Activated naive CD4-positive, alpha-beta T cell treated with anti-CD3 and anti-CD28 coated beads, Interleukin-2, amount 50 U/mL, for 72 hours (primary cell): ENCODE measurements at regions not wholly inside any gene's neighbourhood (a gene's known extent, or its start where the extent isn't known, plus 50 kb on each side); places are given as distances from the start of the nearest gene placed in this dataset.

Experiments
- ATAC-seq, 2 donors: fragments of 150-1000 bp; cut with Tn5 transposase; 2 replicates each; pipeline ENCODE4 v1.10.0; 2021; ENCODE audit warnings: mild to moderate bottlenecking in 2 of 2, moderate library complexity in 2 of 2
- DNase-seq, 2 donors: peaks; one replicate each; pipeline ENCODE4 v3.0.0; 2021 to 2022; ENCODE audit warnings: low spot score in 2 of 2
- H3K27ac Mint-ChIP-seq, 2 donors: one replicate each; pipeline ENCODE4 v1.8.0; 2022; ENCODE audit warnings: mild to moderate bottlenecking in 2 of 2, mixed read lengths in 2 of 2
- H3K36me3 Mint-ChIP-seq, 2 donors: one replicate each; pipeline ENCODE4 v1.8.0; 2022; ENCODE audit warnings: mixed read lengths in 2 of 2
- H3K9me3 Mint-ChIP-seq, 2 donors: one replicate each; pipeline ENCODE4 v1.8.0; 2022; ENCODE audit warnings: mixed read lengths in 2 of 2

DNA sequence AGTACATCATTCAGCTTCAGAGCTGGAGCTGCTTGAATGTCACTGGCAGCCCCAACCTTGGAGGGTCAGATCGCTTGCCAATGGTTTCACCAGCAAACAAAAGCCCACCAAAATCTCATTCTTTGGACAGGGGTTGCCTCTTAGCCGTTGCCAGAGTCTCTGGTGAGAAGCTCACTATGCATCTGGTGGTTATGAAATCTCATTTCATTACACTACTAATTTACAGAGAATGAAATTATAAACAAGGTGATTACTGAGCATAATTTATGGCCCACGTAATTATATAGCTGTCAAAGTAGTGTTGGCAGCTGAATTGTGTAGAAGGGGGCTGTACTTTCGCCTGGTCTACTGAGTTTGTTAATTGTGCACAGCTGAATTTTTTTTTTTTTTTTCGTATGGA, 688.9 kb upstream of the KIF2B start:
- no peak overlapping the region for H3K27ac Mint-ChIP-seq
- ATAC-seq = no peak

DNA sequence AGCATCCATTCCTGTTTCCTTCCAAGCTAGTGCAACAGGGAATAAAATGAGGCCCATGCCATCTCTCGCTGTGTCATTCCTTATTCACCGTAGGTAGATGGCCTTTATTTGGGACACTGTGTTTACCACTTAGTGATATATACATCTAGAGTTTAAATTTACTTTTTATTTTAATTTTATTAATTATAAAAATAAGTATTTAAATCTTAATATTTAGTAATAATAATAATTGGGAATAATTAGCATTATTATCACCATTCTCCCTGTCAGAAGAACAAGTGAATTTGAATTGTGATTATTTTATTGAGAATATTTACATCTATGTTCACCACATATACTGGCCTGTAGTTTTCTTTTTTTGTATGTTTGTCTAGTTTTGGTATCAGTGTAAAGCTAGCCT, 692.9 kb upstream of the KIF2B start:
- Mint-ChIP-seq H3K9me3 (peaks cover 0 to 4% of the 10 kb centered on the region in 2 donors), H3K27ac (no peak overlapping the region), H3K36me3 (no peaks in the 10 kb centered on the region)
- DNase-seq (no peak), ATAC-seq (no peak)

More for the DNA sequence above, 688.9 kb upstream of the KIF2B start:
- no peak for DNase-seq
- Mint-ChIP-seq H3K36me3 (no peaks in the 10 kb centered on the region), H3K9me3 (peaks cover 6 to 8% of the 10 kb centered on the region in 2 donors)

- H3K36me3 Mint-ChIP-seq = no peaks in the 10 kb centered on the region
- no peak overlapping the region for H3K27ac Mint-ChIP-seq
- DNase-seq = no peak
- H3K9me3 Mint-ChIP-seq = peaks cover 0 to 4% of the 10 kb centered on the region in 2 donors
- ATAC-seq = no peak
These were observed 695.4 kb upstream of the KIF2B start for GRCh38 chr17:53127331-53127730.

GRCh38 chr17:53122966-53123365, 699.8 kb upstream of the KIF2B start:
- H3K36me3 Mint-ChIP-seq = peaks cover 0 to under 1% of the 10 kb centered on the region in 2 donors
- ATAC-seq = no peak
- H3K27ac Mint-ChIP-seq = no peak overlapping the region

DNA sequence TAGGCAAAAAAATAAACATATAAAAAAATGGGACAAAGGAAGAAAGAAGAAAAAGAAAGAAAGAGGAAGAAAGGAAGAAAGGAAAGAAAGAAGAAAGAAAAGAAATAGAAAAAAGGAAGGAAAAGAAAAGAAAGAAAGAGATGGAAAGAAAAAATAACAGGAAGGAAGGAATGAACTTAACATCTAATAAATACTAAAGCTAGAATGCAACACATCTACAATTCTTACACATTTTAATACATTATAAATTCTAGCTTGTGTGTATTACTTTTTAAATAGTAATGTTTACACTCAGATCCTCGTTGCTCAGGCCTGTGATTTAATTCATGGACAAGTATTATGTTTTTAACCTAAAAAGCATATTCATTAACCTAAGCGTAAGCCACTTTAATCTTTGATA, 703.0 kb upstream of the KIF2B start:
- Mint-ChIP-seq H3K9me3 (peaks cover 8 to 12% of the 10 kb centered on the region in 2 donors), H3K27ac (no peak overlapping the region), H3K36me3 (peaks cover 0 to 16% of the 10 kb centered on the region in 2 donors)
- no peak for DNase-seq
- no peak for ATAC-seq

More at GRCh38 chr17:53122966-53123365, 699.8 kb upstream of the KIF2B start:
- no peak for DNase-seq
- H3K9me3 Mint-ChIP-seq = peaks cover 0 to 3% of the 10 kb centered on the region in 2 donors

DNA sequence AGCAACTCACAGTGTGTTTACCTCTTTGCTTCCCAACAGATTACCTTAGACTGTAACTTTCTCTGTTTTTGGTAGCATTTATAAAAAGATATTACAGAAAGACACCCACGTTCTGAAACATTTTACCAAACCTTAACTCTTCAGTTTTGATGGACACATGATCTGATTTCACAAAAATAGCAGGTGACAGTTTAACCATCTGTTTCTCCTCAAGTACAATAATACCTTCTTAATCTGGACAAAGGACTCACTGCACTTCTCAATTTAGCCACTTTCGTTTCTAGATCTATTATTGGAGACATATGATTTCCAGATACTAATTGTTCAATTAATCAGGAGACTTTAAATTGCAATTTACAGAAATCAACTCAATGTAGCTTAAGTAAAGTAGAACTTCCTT, 703.8 kb upstream of the KIF2B start:
- peaks cover 0 to 16% of the 10 kb centered on the region in 2 donors for H3K36me3 Mint-ChIP-seq
- H3K27ac Mint-ChIP-seq = no peak overlapping the region
- DNase-seq (no peak), ATAC-seq (no peak)
- peaks cover 8 to 12% of the 10 kb centered on the region in 2 donors for H3K9me3 Mint-ChIP-seq

DNA sequence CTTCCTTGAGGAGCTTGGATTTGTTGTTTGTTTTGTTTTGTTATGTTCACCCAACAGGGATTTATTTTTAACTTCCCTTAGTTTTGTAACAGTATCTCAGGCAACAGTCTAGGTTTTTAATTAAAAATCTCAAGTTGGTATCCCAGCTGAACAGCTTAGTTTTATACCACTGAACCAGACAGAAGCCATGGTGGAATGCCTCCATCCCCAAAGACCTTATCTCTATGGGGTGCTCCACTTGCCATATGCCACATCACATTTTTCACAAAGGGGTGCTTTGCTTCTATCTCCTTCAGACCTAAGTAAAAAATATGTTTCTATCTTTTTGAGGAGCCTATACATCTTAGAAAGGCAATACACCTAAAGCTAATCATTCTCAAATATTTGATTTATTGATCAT, 715.8 kb upstream of the KIF2B start:
- ATAC-seq (no peak), DNase-seq (no peak)
- Mint-ChIP-seq H3K36me3 (no peaks in the 10 kb centered on the region), H3K27ac (no peak overlapping the region), H3K9me3 (peaks cover 17 to 31% of the 10 kb centered on the region in 2 donors)

- H3K9me3 Mint-ChIP-seq = peaks cover 25 to 30% of the 10 kb centered on the region in 2 donors
- ATAC-seq = no peak
- no peak overlapping the region for H3K27ac Mint-ChIP-seq
- no peak for DNase-seq
- H3K36me3 Mint-ChIP-seq = no peaks in the 10 kb centered on the region
These were observed 721.0 kb upstream of the KIF2B start for GRCh38 chr17:53101706-53102105.

- DNase-seq = no peak
- ATAC-seq = no peak
- H3K36me3 Mint-ChIP-seq = no peaks in the 10 kb centered on the region
- no peak overlapping the region for H3K27ac Mint-ChIP-seq
- peaks cover 25 to 37% of the 10 kb centered on the region in 2 donors for H3K9me3 Mint-ChIP-seq
These were observed 722.6 kb upstream of the KIF2B start for GRCh38 chr17:53100126-53100525.

DNA sequence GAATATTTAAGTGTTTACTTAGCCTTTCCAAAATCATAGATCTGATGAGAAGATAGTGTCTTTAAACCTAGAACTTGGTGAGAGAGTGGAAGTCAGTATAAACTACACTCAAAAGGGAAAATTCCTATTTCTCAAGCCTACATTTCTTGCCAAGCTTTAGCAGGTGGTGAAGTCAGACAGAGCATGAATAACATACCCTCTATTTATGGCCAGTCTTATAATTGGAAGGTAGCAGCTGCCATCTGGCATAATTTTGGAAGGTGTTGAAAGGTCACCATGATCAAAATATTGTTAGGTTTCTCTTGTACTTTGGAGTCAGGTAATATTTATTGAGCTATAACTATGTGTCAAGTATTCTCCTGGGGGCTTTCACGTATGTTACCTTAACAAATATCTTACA, 729.3 kb upstream of the KIF2B start:
- Mint-ChIP-seq H3K27ac (no peak overlapping the region), H3K36me3 (no peaks in the 10 kb centered on the region), H3K9me3 (peaks cover 21 to 23% of the 10 kb centered on the region in 2 donors)
- ATAC-seq (no peak), DNase-seq (no peak)

GRCh38 chr17:53092072-53092471, 730.7 kb upstream of the KIF2B start:
- no peak for ATAC-seq
- Mint-ChIP-seq H3K27ac (no peak overlapping the region), H3K9me3 (peaks cover 17 to 18% of the 10 kb centered on the region in 2 donors), H3K36me3 (no peaks in the 10 kb centered on the region)
- DNase-seq = no peak

GRCh38 chr17:53090770-53091169, 732.0 kb upstream of the KIF2B start:
- Mint-ChIP-seq H3K9me3 (peaks cover 11 to 27% of the 10 kb centered on the region in 2 donors), H3K36me3 (peaks cover 0 to 4% of the 10 kb centered on the region in 2 donors), H3K27ac (no peak overlapping the region)
- ATAC-seq (no peak), DNase-seq (no peak)

DNA sequence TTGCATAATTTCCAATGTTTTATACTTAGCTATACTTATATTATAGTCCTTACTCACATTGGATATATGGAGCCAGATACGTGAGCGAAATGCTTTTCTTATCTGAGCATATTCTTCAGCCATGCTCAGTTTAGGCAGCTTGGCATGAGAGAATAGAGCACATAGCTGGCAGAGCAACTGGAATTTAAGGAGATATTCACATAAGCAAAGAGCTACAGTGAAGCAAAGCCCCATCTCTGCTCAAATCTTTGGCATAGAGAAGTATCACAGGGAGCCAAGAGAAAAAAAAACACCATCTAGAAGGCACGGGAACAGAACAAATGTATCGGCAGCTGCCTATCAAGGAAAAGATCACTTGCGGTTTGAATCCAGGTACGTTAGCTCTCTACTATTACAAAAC, 734.2 kb upstream of the KIF2B start:
- Mint-ChIP-seq H3K36me3 (peaks cover 0 to 4% of the 10 kb centered on the region in 2 donors), H3K9me3 (peaks cover 15 to 24% of the 10 kb centered on the region in 2 donors), H3K27ac (no peak overlapping the region)
- DNase-seq = no peak
- no peak for ATAC-seq

- H3K9me3 Mint-ChIP-seq = peaks cover 23 to 25% of the 10 kb centered on the region in 2 donors
- ATAC-seq (no peak), DNase-seq (no peak)
- peaks cover 0 to 4% of the 10 kb centered on the region in 2 donors for H3K36me3 Mint-ChIP-seq
- H3K27ac Mint-ChIP-seq = no peak overlapping the region
These were observed 761.3 kb upstream of the KIF2B start for GRCh38 chr17:53061446-53061845.

DNA sequence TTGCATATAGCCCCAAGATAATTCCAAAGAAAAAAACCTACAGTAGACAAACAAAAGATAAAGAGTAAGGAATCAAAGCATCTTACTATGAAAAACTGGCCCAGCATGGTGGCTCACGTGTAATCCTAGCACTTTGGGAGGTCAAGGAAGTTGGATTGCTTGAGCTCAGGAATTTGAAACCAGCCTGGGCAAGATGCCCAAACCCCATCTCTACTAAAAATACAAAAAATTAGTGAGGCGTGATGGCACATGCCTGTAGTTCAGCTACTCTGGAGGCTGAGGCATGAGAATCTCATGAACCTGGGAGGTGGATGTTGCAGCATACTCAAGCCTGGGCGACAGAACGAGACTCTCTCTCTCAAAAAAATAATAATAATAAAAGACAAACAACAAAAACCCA, 764.7 kb upstream of the KIF2B start:
- no peak for ATAC-seq
- Mint-ChIP-seq H3K36me3 (no peaks in the 10 kb centered on the region), H3K9me3 (peaks cover 16 to 18% of the 10 kb centered on the region in 2 donors), H3K27ac (no peak overlapping the region)
- no peak for DNase-seq

DNA sequence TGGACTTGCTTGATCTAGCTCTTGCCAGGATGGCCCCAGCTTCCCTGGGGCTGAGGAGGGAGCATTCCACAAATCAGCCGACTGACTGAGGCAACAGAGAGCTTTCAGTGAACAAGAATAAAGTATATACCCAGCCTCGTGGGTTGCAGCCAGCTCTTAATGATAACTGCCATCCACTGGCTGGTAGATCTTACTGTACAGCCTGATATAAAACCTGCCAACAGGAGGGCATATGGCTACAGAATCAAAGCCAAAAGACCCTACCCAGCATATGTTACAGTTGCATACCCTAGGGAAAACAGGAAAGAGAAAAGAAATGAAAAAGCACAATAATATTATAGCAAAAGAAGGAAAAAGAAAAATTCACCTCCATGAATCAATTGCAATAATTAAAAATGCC, 775.9 kb upstream of the KIF2B start:
- DNase-seq = no peak
- Mint-ChIP-seq H3K27ac (no peak overlapping the region), H3K9me3 (peaks cover 12 to 13% of the 10 kb centered on the region in 2 donors), H3K36me3 (no peaks in the 10 kb centered on the region)
- no peak for ATAC-seq

DNA sequence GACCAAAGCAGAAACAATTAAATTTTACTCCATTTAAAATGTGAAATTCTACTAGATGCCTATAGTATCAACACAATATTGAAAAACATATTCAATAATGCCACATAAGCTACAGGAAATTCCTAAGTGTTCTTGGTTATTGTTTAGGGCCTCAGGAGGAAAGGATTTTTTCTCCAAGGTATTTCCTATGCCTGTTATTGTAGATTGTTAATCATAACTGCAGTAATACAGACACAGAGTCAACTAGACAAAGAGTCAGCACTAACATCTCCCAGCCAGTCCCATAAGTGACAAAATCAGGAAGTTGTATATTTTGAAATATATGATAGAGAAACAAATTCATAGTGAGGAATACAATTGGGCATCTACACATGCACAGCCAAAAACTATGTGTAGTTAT, 782.7 kb upstream of the KIF2B start:
- Mint-ChIP-seq H3K36me3 (no peaks in the 10 kb centered on the region), H3K9me3 (peaks cover 5 to 17% of the 10 kb centered on the region in 2 donors), H3K27ac (no peak overlapping the region)
- DNase-seq = no peak
- no peak for ATAC-seq

DNA sequence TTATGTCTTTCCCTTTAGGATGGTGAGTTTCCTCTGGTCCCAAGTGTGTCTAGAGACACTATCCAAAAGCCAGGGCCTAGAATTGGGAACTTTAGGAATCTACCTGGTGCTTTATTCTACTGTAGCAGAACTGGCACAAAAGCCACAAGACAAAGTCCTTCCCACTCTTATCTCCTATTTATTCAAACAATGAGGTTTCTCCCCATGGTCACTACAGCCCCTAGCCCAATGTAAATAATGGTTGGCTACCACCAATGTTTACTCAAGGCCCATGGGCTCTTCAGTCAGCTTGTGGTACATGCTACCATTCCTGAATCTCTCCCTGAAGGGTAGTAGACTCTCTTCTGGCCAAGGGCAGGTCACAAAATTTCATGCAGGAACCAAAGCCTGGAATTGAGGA, 789.4 kb upstream of the KIF2B start:
- peaks cover 0 to 13% of the 10 kb centered on the region in 2 donors for H3K36me3 Mint-ChIP-seq
- DNase-seq = no peak
- H3K9me3 Mint-ChIP-seq = peaks cover 10 to 42% of the 10 kb centered on the region in 2 donors
- H3K27ac Mint-ChIP-seq = no peak overlapping the region
- no peak for ATAC-seq

DNA sequence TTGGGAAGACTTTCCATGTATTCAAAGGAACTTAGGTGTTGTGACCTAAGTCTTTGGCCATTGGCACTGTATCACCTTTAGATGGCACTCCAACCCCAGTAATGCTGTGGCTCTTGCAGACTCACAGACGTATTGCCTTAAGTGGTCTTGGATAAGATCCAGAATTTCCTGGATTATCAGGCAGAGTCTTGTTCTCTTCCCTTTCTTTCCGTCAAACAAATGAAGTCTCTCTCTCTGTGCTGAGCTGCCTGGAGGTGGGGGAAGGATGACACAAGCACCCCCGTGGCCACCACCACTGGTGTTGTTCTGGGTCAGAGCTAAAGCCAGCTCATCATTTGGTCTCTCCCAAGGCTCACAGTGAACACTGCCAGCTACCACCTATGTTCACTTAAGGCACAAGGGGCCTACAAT, 789.9 kb upstream of the KIF2B start:
- DNase-seq (no peak), ATAC-seq (no peak)
- Mint-ChIP-seq H3K36me3 (peaks cover 0 to 13% of the 10 kb centered on the region in 2 donors), H3K27ac (no peak overlapping the region), H3K9me3 (peaks cover 14 to 46% of the 10 kb centered on the region in 2 donors)
